Body of pancreas (tissue), 4 donors: ENCODE measurements at regions not wholly inside any gene's neighbourhood (a gene's known extent, or its start where the extent isn't known, plus 50 kb on each side); places are given as distances from the start of the nearest gene placed in this dataset.

Source experiments
- ATAC-seq: fragments of 150-250 bp; one replicate; pipeline ENCODE4 v1.9.1; 2016
- DNase-seq, 4 donors: peaks; one replicate each; pipeline ENCODE4 v3.0.0-alpha.2; 2019
- H3K27ac ChIP-seq, 4 donors: fragments of 200-600 bp; sonication (generic); 1 replicate in 3 of 4; 2 replicates in 1 of 4; pipeline versions ENCODE4 v1.5.1 to v1.6.1; 2016 to 2019; ENCODE audit warnings: mild to moderate bottlenecking in 1 of 4, mixed read lengths in 1 of 4, moderate library complexity in 1 of 4
- H3K27me3 ChIP-seq, 2 donors: fragments of 200-600 bp; sonication (generic); one replicate each; pipeline ENCODE4 v1.6.0; 2016; ENCODE audit warnings: mild to moderate bottlenecking in 1 of 2
- H3K36me3 ChIP-seq, 2 donors: fragments of 200-600 bp; sonication (generic); replicated peaks in 1 of 2; 2 replicates each; pipeline ENCODE4 v1.5.1; 2016; ENCODE audit warnings: low read depth in 2 of 2; ENCODE audit not compliant: insufficient read depth in 1 of 2
- H3K4me1 ChIP-seq: fragments of 200-600 bp; sonication (generic); one replicate; pipeline ENCODE4 v1.6.0; 2016
- H3K4me3 ChIP-seq, 2 donors: fragments of 200-600 bp; sonication (generic); 1 replicate in 1 of 2; 2 replicates in 1 of 2; pipeline ENCODE4 v1.5.1; 2016 to 2019
- H3K9me3 ChIP-seq, 3 donors: fragments of 200-600 bp; sonication (generic); 1 replicate in 2 of 3; 2 replicates in 1 of 3; pipeline ENCODE4 v1.5.1; 2016
- POLR2A ChIP-seq, 3 donors: fragments of 450-650 bp; IDR thresholded peaks; one replicate each; pipeline ENCODE4 v1.6.1; 2016; ENCODE audit warnings: antibody characterized with exemption in 3 of 3, mild to moderate bottlenecking in 2 of 3
- WGBS, 2 donors: methylation state at CpG; one replicate each; pipeline ENCODE4 v1.1.5; 2017; 5-methylcytosine and 5-hydroxymethylcytosine counted together
- intact Hi-C: fragments of 100-400 bp; cut with DNase I; formaldehyde crosslinking; loops from one replicate; pipeline ENCODE4 v1.15.1; 2023
- TF ChIP-seq, protein P1 (sequence below), 7 experiments: fragments of 450-650 bp in 4 of 7; fragments of 200-600 bp in 3 of 7; sonication (generic) in 3 of 7; IDR thresholded peaks; one replicate each; pipeline ENCODE4 v1.5.1; 2016 to 2019; ENCODE audit warnings: antibody characterized with exemption in 7 of 7

DNA sequence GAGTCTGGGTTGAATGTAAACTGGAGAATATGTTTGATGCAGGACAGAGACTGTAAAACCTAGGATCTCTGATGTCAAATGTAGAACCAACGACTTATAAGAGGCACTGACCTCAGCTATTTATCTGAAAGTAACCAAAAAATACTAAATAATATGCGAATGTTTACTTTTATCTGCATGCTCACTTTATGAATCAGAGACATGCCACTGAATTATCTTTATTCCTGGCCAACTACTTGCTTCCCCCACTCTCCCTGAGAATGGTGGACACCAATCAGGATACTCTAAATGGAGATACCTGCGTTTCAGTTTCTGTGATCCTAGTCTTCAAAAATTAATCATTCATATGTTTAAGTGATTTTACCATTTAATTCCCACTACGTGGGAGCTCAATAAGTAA is 1038.4 kb upstream of the PABPC4L start:
- TF ChIP-seq, protein P1, sequence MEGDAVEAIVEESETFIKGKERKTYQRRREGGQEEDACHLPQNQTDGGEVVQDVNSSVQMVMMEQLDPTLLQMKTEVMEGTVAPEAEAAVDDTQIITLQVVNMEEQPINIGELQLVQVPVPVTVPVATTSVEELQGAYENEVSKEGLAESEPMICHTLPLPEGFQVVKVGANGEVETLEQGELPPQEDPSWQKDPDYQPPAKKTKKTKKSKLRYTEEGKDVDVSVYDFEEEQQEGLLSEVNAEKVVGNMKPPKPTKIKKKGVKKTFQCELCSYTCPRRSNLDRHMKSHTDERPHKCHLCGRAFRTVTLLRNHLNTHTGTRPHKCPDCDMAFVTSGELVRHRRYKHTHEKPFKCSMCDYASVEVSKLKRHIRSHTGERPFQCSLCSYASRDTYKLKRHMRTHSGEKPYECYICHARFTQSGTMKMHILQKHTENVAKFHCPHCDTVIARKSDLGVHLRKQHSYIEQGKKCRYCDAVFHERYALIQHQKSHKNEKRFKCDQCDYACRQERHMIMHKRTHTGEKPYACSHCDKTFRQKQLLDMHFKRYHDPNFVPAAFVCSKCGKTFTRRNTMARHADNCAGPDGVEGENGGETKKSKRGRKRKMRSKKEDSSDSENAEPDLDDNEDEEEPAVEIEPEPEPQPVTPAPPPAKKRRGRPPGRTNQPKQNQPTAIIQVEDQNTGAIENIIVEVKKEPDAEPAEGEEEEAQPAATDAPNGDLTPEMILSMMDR (IDR thresholded peaks at IDR 0.05), result no peak
- no peak for TF ChIP-seq POLR2A (IDR thresholded peaks at IDR 0.05)
- DNase-seq, result no peak
- H3K27me3 ChIP-seq, result no peaks in the 10 kb centered on the region
- no peaks in the 10 kb centered on the region for H3K9me3 ChIP-seq
- intact Hi-C loops, result no loop called here
- WGBS, 2 donors, result 36 to 49% methylated on average over 4 of the region's 4 CpGs
- no peak overlapping the region for H3K4me3 ChIP-seq
- H3K36me3 ChIP-seq, result no peaks in the 10 kb centered on the region
- no peak for ATAC-seq
- no peaks in the 10 kb centered on the region for H3K4me1 ChIP-seq
- no peak overlapping the region for H3K27ac ChIP-seq

DNA sequence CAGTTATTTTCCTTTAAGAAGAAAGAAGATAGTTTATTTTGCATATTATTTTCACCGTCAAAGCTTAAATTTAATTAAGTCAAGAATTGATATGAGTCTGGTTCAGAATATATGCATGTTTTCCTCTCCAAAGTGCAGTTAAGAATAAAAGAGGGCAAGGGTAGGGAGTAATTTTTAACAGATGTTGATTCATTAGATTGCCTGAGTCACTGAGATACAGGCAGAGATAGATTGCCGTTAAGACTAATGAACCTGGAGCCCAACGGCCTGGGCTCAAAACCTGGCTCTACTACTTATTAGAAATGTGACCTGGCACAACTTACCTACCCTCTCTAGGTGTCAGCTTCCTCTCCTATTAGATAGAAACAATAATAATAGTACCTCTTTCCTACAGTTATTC is 1037.4 kb upstream of the PABPC4L start:
- H3K27me3 ChIP-seq, result no peaks in the 10 kb centered on the region
- H3K4me1 ChIP-seq, result no peaks in the 10 kb centered on the region
- no peak overlapping the region for H3K27ac ChIP-seq
- TF ChIP-seq, protein P1 (IDR thresholded peaks at IDR 0.05), result no peak
- TF ChIP-seq POLR2A (IDR thresholded peaks at IDR 0.05), result no peak
- ATAC-seq (no peak), DNase-seq (no peak)
- H3K9me3 ChIP-seq, result no peaks in the 10 kb centered on the region
- intact Hi-C loops, result no loop called here
- H3K36me3 ChIP-seq, result no peaks in the 10 kb centered on the region
- H3K4me3 ChIP-seq, result no peak overlapping the region
- WGBS, 2 donors, result 38 to 45% methylated on average over 3 of the region's 3 CpGs

GRCh38 chr4:135236048-135236447 is 1034.5 kb upstream of the PABPC4L start:
- ATAC-seq (no peak), DNase-seq (no peak)
- Histone ChIP-seq H3K36me3 (no peaks in the 10 kb centered on the region), H3K27me3 (no peaks in the 10 kb centered on the region), H3K4me1 (no peaks in the 10 kb centered on the region), H3K9me3 (no peaks in the 10 kb centered on the region), H3K27ac (no peak overlapping the region), H3K4me3 (no peak overlapping the region)
- TF ChIP-seq POLR2A (IDR thresholded peaks at IDR 0.05), result no peak
- TF ChIP-seq, protein P1 (IDR thresholded peaks at IDR 0.05), result no peak
- intact Hi-C loops, result no loop called here
- WGBS, 2 donors, result 35 to 40% methylated on average over 1 of the region's 1 CpG

DNA sequence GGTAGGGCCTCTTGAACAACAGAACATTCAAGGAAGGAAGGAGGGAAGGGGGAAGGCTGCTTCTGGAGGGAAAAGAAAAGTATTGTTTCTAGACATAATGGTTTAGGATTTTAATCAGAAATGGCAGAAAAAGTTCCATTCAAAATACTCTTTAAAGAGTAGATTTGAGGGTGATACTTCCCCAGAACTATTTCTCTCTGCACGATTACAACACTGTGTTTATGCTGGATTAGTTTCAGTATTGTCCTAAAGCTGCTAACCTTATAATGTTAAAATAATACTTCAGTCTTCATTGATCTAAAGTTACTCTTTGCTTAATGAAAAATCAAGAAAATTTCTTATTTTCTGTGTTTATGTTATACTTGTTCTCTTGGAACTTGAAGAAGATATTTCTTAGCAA is 1026.3 kb upstream of the PABPC4L start:
- no peak for TF ChIP-seq POLR2A (IDR thresholded peaks at IDR 0.05)
- TF ChIP-seq, protein P1 (IDR thresholded peaks at IDR 0.05), result no peak
- DNase-seq (no peak), ATAC-seq (no peak)
- H3K27ac ChIP-seq, result no peak overlapping the region
- no peaks in the 10 kb centered on the region for H3K27me3 ChIP-seq
- H3K9me3 ChIP-seq, result no peaks in the 10 kb centered on the region
- no peak overlapping the region for H3K4me3 ChIP-seq
- intact Hi-C loops, result no loop called here
- 42% methylated on average over 1 of the region's 1 CpG for WGBS, 2 donors
- no peaks in the 10 kb centered on the region for H3K36me3 ChIP-seq
- no peaks in the 10 kb centered on the region for H3K4me1 ChIP-seq

DNA sequence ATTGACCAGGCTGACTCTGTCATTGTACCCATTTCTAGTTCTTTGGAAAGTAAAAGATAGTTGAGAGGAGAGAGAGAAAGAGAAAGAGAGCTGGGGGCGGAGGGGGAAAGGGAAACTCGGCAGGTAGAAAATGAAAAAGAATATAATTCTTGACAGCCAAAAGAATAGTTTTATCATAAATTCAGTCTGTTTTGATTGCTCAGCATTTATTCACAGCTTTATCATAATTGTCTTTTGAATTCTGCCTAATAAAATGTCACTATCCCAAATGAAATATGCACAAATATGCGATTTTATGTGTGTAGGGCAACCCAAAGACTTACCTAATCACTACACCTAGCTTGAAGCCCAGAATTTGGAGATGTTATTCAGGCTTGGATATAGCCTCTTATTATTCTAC is 1024.0 kb upstream of the PABPC4L start:
- no peak overlapping the region for H3K27ac ChIP-seq
- no peak for ATAC-seq
- WGBS, 2 donors, result 28 to 44% methylated on average over 3 of the region's 3 CpGs
- no peak for TF ChIP-seq POLR2A (IDR thresholded peaks at IDR 0.05)
- TF ChIP-seq, protein P1 (IDR thresholded peaks at IDR 0.05), result no peak
- no peaks in the 10 kb centered on the region for H3K9me3 ChIP-seq
- no peaks in the 10 kb centered on the region for H3K36me3 ChIP-seq
- intact Hi-C loops, result no loop called here
- no peaks in the 10 kb centered on the region for H3K27me3 ChIP-seq
- no peak for DNase-seq
- H3K4me3 ChIP-seq, result no peak overlapping the region
- H3K4me1 ChIP-seq, result no peaks in the 10 kb centered on the region
